GM23338 (cell line): ENCODE measurements at regions not wholly inside any gene's neighbourhood (a gene's known extent, or its start where the extent isn't known, plus 50 kb on each side); places are given as distances from the start of the nearest gene placed in this dataset.

Experiments
- ATAC-seq: fragments of 200-7000 bp; cut with Tn5 transposase; 3 replicates; pipeline ENCODE4 v1.9.1; 2020
- DNase-seq: peaks from one replicate; pipeline ENCODE4 v3.0.0-alpha.2; 2015; ENCODE audit warnings: low spot score
- H2AFZ ChIP-seq: fragments of 200-600 bp; sonication (generic); 2 replicates; pipeline ENCODE4 v1.8.0; 2016; ENCODE audit warnings: antibody characterized with exemption, mild to moderate bottlenecking, moderate library complexity
- H3F3A ChIP-seq: fragments of 200-600 bp; sonication (generic); replicated peaks from 2 replicates; pipeline ENCODE4 v1.8.0; 2017; ENCODE audit warnings: antibody characterized with exemption, mixed run types, low read depth
- H3K27ac ChIP-seq: fragments of 200-600 bp; sonication (generic); 2 replicates; pipeline ENCODE4 v1.6.1; 2016; ENCODE audit warnings: low read depth
- H3K27me3 ChIP-seq: fragments of 200-600 bp; sonication (generic); 2 replicates; pipeline ENCODE4 v1.8.0; 2016; ENCODE audit warnings: mild to moderate bottlenecking, mixed run types, moderate library complexity; ENCODE audit not compliant: insufficient read depth
- H3K36me3 ChIP-seq: fragments of 200-600 bp; sonication (generic); 2 replicates; pipeline ENCODE4 v1.8.0; 2016; ENCODE audit warnings: mild to moderate bottlenecking; ENCODE audit not compliant: insufficient read depth
- H3K4me1 ChIP-seq: fragments of 200-600 bp; sonication (generic); 2 replicates; pipeline ENCODE4 v1.8.0; 2016; ENCODE audit warnings: mild to moderate bottlenecking, moderate library complexity; ENCODE audit not compliant: insufficient read depth
- H3K4me2 ChIP-seq: fragments of 200-600 bp; sonication (generic); 2 replicates; pipeline ENCODE4 v1.7.1; 2017; ENCODE audit warnings: mixed run types
- H3K4me3 ChIP-seq: fragments of 200-600 bp; sonication (generic); 2 replicates; pipeline ENCODE4 v1.6.1; 2016; ENCODE audit warnings: mixed run types
- H3K79me2 ChIP-seq: fragments of 200-600 bp; sonication (generic); replicated peaks from 2 replicates; pipeline ENCODE4 v1.8.0; 2017; ENCODE audit warnings: mild to moderate bottlenecking; ENCODE audit not compliant: insufficient read depth
- H3K9me2 ChIP-seq: fragments of 200-600 bp; sonication (generic); 2 replicates; pipeline ENCODE4 v1.8.0; 2017; ENCODE audit not compliant: insufficient read depth
- H4K20me1 ChIP-seq: fragments of 200-600 bp; sonication (generic); replicated peaks from 2 replicates; pipeline ENCODE4 v1.8.0; 2017; ENCODE audit warnings: mild to moderate bottlenecking; ENCODE audit not compliant: insufficient read depth
- H3K27ac Mint-ChIP-seq: 2 replicates; pipeline ENCODE4 v1.8.0; 2020; ENCODE audit warnings: inconsistent platforms, mild to moderate bottlenecking, moderate library complexity, mixed read lengths
- H3K27me3 Mint-ChIP-seq: 3 replicates; pipeline ENCODE4 v1.8.0; 2022; ENCODE audit warnings: low read depth, mild to moderate bottlenecking, moderate library complexity, mixed read lengths, inconsistent platforms; ENCODE audit not compliant: insufficient read depth, poor library complexity
- H3K36me3 Mint-ChIP-seq: 3 replicates; pipeline ENCODE4 v1.8.0; 2021; ENCODE audit warnings: low read depth, mild to moderate bottlenecking, inconsistent platforms, moderate library complexity, mixed read lengths
- H3K4me1 Mint-ChIP-seq: 3 replicates; pipeline ENCODE4 v1.8.0; 2020; ENCODE audit warnings: mild to moderate bottlenecking, inconsistent platforms, mixed read lengths
- H3K4me3 Mint-ChIP-seq: 3 replicates; pipeline ENCODE4 v1.8.0; 2021; ENCODE audit warnings: moderate library complexity, mild to moderate bottlenecking, inconsistent platforms, mixed read lengths
- H3K9me3 Mint-ChIP-seq: 3 replicates; pipeline ENCODE4 v1.8.0; 2020; ENCODE audit warnings: moderate library complexity, mild to moderate bottlenecking, inconsistent platforms, mixed read lengths
- CREB1 ChIP-seq: fragments of 250-450 bp; sonication (Bioruptor Pico); IDR thresholded peaks from 2 replicates; pipeline ENCODE4 v1.5.0; 2020; ENCODE audit warnings: low read depth, mild to moderate bottlenecking, moderate library complexity
- EZH2 ChIP-seq: fragments of 200-600 bp; sonication (generic); IDR thresholded peaks from one replicate; pipeline ENCODE4 v1.8.0; 2017; ENCODE audit warnings: antibody characterized with exemption, mild to moderate bottlenecking, low read depth; ENCODE audit not compliant: unreplicated experiment
- EZH2phosphoT487 ChIP-seq: fragments of 200-600 bp; sonication (generic); IDR thresholded peaks from one replicate; pipeline ENCODE4 v1.8.1; 2018; ENCODE audit warnings: antibody characterized with exemption; ENCODE audit not compliant: unreplicated experiment
- JUNB ChIP-seq: IDR thresholded peaks from one replicate; pipeline ENCODE4 v1.6.1; 2016; ENCODE audit warnings: antibody characterized with exemption; ENCODE audit not compliant: unreplicated experiment
- NANOG ChIP-seq: IDR thresholded peaks from 2 replicates; pipeline ENCODE4 v1.6.1; 2016; ENCODE audit warnings: antibody characterized with exemption, borderline replicate concordance
- POLR2AphosphoS5 ChIP-seq: IDR thresholded peaks from 2 replicates; pipeline ENCODE4 v1.6.1; 2016; ENCODE audit warnings: antibody characterized with exemption, low read depth
- STAT1 ChIP-seq: IDR thresholded peaks from one replicate; pipeline ENCODE4 v1.6.1; 2016; ENCODE audit warnings: antibody characterized with exemption; ENCODE audit not compliant: unreplicated experiment
- ZNF331 ChIP-seq: fragments of 250-450 bp; sonication (Bioruptor Pico); IDR thresholded peaks from 2 replicates; pipeline ENCODE4 v1.5.0; 2020; ENCODE audit warnings: low read depth, mild to moderate bottlenecking, moderate library complexity
- TF ChIP-seq, protein P1 (sequence below): IDR thresholded peaks from one replicate; pipeline ENCODE4 v1.6.1; 2018; ENCODE audit warnings: antibody characterized with exemption; ENCODE audit not compliant: unreplicated experiment
- TF ChIP-seq, protein P2 (sequence below): IDR thresholded peaks from 2 replicates; pipeline ENCODE4 v1.6.1; 2016; ENCODE audit warnings: antibody characterized with exemption

DNA sequence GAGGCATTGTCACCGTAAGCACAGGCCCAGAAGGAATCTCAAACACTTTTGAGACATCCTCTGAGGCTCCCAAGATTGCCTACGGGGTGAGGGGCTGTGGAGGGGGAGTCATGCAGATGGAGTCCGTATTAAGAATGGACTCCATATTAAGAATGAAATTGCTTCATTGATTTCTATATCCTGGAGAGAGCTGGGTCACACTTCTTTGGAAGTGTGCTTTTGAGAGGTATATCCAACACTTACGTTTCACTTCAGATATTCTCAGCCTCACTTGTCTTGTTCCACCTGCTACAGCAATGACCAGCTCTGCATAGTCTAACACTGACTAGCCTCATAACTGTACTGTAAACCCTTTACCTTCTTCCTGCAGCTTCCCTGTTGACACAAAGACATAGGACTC is 62.6 kb upstream of the ARHGAP5 start (continued):
- TF ChIP-seq, protein P1, sequence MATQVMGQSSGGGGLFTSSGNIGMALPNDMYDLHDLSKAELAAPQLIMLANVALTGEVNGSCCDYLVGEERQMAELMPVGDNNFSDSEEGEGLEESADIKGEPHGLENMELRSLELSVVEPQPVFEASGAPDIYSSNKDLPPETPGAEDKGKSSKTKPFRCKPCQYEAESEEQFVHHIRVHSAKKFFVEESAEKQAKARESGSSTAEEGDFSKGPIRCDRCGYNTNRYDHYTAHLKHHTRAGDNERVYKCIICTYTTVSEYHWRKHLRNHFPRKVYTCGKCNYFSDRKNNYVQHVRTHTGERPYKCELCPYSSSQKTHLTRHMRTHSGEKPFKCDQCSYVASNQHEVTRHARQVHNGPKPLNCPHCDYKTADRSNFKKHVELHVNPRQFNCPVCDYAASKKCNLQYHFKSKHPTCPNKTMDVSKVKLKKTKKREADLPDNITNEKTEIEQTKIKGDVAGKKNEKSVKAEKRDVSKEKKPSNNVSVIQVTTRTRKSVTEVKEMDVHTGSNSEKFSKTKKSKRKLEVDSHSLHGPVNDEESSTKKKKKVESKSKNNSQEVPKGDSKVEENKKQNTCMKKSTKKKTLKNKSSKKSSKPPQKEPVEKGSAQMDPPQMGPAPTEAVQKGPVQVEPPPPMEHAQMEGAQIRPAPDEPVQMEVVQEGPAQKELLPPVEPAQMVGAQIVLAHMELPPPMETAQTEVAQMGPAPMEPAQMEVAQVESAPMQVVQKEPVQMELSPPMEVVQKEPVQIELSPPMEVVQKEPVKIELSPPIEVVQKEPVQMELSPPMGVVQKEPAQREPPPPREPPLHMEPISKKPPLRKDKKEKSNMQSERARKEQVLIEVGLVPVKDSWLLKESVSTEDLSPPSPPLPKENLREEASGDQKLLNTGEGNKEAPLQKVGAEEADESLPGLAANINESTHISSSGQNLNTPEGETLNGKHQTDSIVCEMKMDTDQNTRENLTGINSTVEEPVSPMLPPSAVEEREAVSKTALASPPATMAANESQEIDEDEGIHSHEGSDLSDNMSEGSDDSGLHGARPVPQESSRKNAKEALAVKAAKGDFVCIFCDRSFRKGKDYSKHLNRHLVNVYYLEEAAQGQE: no peak
- TF ChIP-seq EZH2phosphoT487: no peak

DNA sequence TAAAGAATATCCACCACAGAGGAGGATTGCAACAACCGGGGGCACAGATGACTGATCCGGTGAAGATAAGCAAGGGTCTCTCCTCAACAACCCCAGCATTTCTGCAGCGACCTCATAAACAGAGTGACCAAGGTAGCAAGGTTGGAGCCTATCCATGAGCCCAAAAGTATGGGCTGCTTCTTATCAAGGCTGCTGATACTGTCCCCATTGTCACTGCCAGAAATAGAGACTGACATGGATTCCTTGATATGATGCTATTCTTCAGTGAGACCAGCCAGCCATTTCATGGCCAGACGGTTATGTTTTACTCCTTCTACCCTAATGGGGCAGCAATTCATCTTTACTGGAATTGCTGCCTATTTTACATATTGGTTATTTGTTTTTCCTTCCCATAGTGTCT is 61.9 kb upstream of the ARHGAP5 start:
- Histone ChIP-seq H2AFZ (no peak overlapping the region), H3K4me1 (peaks cover 8% of the 10 kb centered on the region; the same call in 1 of the 2 replicates)
- TF ChIP-seq, protein P2, sequence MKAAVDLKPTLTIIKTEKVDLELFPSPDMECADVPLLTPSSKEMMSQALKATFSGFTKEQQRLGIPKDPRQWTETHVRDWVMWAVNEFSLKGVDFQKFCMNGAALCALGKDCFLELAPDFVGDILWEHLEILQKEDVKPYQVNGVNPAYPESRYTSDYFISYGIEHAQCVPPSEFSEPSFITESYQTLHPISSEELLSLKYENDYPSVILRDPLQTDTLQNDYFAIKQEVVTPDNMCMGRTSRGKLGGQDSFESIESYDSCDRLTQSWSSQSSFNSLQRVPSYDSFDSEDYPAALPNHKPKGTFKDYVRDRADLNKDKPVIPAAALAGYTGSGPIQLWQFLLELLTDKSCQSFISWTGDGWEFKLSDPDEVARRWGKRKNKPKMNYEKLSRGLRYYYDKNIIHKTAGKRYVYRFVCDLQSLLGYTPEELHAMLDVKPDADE: no peak
- no peak for TF ChIP-seq JUNB
- TF ChIP-seq, protein P1: no peak
- no peak for TF ChIP-seq NANOG
- TF ChIP-seq EZH2: no peak
- TF ChIP-seq STAT1: no peak
- no peak for TF ChIP-seq ZNF331 (CRISPR knock-in tag)
- TF ChIP-seq CREB1: no peak
- TF ChIP-seq POLR2AphosphoS5: no peak

More for the DNA sequence above, 61.9 kb upstream of the ARHGAP5 start:
- Mint-ChIP-seq H3K36me3 (peaks cover under 1% of the 10 kb centered on the region; the same call in 1 of the 3 replicates), H3K27me3 (peaks cover 4% of the 10 kb centered on the region), H3K27ac (no peak overlapping the region), H3K4me3 (no peak overlapping the region), H3K9me3 (no peaks in the 10 kb centered on the region), H3K4me1 (peaks cover 3% of the 10 kb centered on the region; the same call in 2 of the 3 replicates)
- H3K27me3 ChIP-seq: no peaks in the 10 kb centered on the region
- H3K4me3 ChIP-seq: no peak overlapping the region
- H3K27ac ChIP-seq: no peak overlapping the region
- H3K9me2 ChIP-seq: 0 out of 2 replicates have a peak, but pooled peaks cover 6% of the 10 kb centered on the region
- no peak for DNase-seq
- no peaks in the 10 kb centered on the region for H3K36me3 ChIP-seq
- no peak for ATAC-seq
- no peak overlapping the region for H3K4me2 ChIP-seq
- H4K20me1 ChIP-seq: no peaks in the 10 kb centered on the region
- no peaks in the 10 kb centered on the region for H3F3A ChIP-seq
- no peaks in the 10 kb centered on the region for H3K79me2 ChIP-seq
